CD4-positive, alpha-beta T cell (primary cell): ENCODE measurements at regions not wholly inside any gene's neighbourhood (a gene's known extent, or its start where the extent isn't known, plus 50 kb on each side); places are given as distances from the start of the nearest gene placed in this dataset.

Experiments
- ATAC-seq: fragments of 200-7000 bp; cut with Tn5 transposase; one replicate; pipeline ENCODE4 v1.10.0; 2022; ENCODE audit warnings: mild to moderate bottlenecking; ENCODE audit not compliant: poor library complexity
- CTCF ChIA-PET: fragments of 350-600 bp; sonication (Branson Sonifier 250); formaldehyde crosslinking; loops from one replicate; lab custom pipeline; 2021; ENCODE audit warnings: antibody characterized with exemption, inconsistent platforms; lab: Charles Lee
- POLR2A ChIA-PET: fragments of 350-600 bp; sonication (Branson Sonifier 250); formaldehyde crosslinking; loops from one replicate; lab custom pipeline; 2021; ENCODE audit warnings: antibody characterized with exemption, inconsistent platforms; lab: Charles Lee
- DNase-seq, 14 experiments: peaks; one replicate each; pipeline ENCODE4 v3.0.0-alpha.2; 2013 to 2020; ENCODE audit warnings: mixed read lengths in 2 of 14
- H3K27ac ChIP-seq, 2 donors: one replicate each; pipeline versions ENCODE4 v1.5.1 to v1.7.0; 2013; ENCODE audit warnings: low read length in 2 of 2, low read depth in 1 of 2, mild to moderate bottlenecking in 1 of 2
- H3K27me3 ChIP-seq, 2 experiments: 1 replicate in 1 of 2; 2 replicates in 1 of 2; pipeline versions ENCODE4 v1.6.1 to v1.7.0; 2013; ENCODE audit warnings: low read length in 2 of 2, control low read depth in 1 of 2, mild to moderate bottlenecking in 1 of 2, moderate library complexity in 1 of 2; ENCODE audit not compliant: insufficient read depth in 2 of 2, control insufficient read depth in 1 of 2
- H3K36me3 ChIP-seq: one replicate; pipeline ENCODE4 v1.6.1; 2013; ENCODE audit warnings: low read length, control low read depth; ENCODE audit not compliant: insufficient read depth
- H3K4me1 ChIP-seq: one replicate; pipeline ENCODE4 v1.6.1; 2013; ENCODE audit warnings: low read length, control low read depth; ENCODE audit not compliant: insufficient read depth
- H3K4me3 ChIP-seq: one replicate; pipeline ENCODE4 v1.5.1; 2013; ENCODE audit warnings: mild to moderate bottlenecking, low read length, moderate library complexity
- H3K9me3 ChIP-seq, 2 experiments: 1 replicate in 1 of 2; 2 replicates in 1 of 2; pipeline versions ENCODE4 v1.6.1 to v1.7.0; 2013; ENCODE audit warnings: low read length in 2 of 2, mild to moderate bottlenecking in 2 of 2, control low read depth in 1 of 2, moderate library complexity in 1 of 2; ENCODE audit not compliant: control insufficient read depth in 1 of 2, insufficient read depth in 1 of 2
- H3K27ac Mint-ChIP-seq: one replicate; pipeline ENCODE4 v1.8.0; 2020; ENCODE audit warnings: mixed read lengths
- H3K27me3 Mint-ChIP-seq: one replicate; pipeline ENCODE4 v1.8.0; 2021; ENCODE audit warnings: mixed read lengths
- H3K36me3 Mint-ChIP-seq: one replicate; pipeline ENCODE4 v1.8.0; 2021; ENCODE audit warnings: low read depth, mixed read lengths
- H3K4me1 Mint-ChIP-seq: one replicate; pipeline ENCODE4 v1.8.0; 2021; ENCODE audit warnings: low read depth, mixed read lengths
- H3K4me3 Mint-ChIP-seq: one replicate; pipeline ENCODE4 v1.8.0; 2020; ENCODE audit warnings: mild to moderate bottlenecking, mixed read lengths
- H3K9me3 Mint-ChIP-seq: one replicate; pipeline ENCODE4 v1.8.0; 2020; ENCODE audit warnings: mixed read lengths
- CTCF ChIP-seq: fragments of 200-600 bp; IDR thresholded peaks from one replicate; pipeline ENCODE4 v1.8.0; 2022; ENCODE audit warnings: antibody characterized with exemption, mild to moderate bottlenecking
- intact Hi-C, 2 experiments: fragments of 100-400 bp; cut with DNase I in 1 of 2; cut with micrococcal nuclease in 1 of 2; formaldehyde crosslinking; loops; one replicate each; pipeline versions ENCODE4 v1.15.1 to v1.9.0; 2023 to 2025; cut with DNase I, micrococcal nuclease

- H3K36me3 ChIP-seq = no peaks in the 10 kb centered on the region
- intact Hi-C loops = no loop called here
- no peaks in the 10 kb centered on the region for H3K27me3 Mint-ChIP-seq
- no peaks in the 10 kb centered on the region for H3K36me3 Mint-ChIP-seq
- H3K27me3 ChIP-seq = no peaks in the 10 kb centered on the region
- ATAC-seq = no peak
- no peak overlapping the region for H3K27ac ChIP-seq
- no peaks in the 10 kb centered on the region for H3K9me3 ChIP-seq
- no peaks in the 10 kb centered on the region for H3K4me1 Mint-ChIP-seq
- DNase-seq = no peak
- TF ChIP-seq CTCF = no peak
- H3K4me3 Mint-ChIP-seq = no peak overlapping the region
- H3K27ac Mint-ChIP-seq = no peak overlapping the region
- H3K4me3 ChIP-seq = no peak overlapping the region
- no peaks in the 10 kb centered on the region for H3K4me1 ChIP-seq
- CTCF ChIA-PET = no interaction called here
- POLR2A ChIA-PET = no interaction called here
- peaks cover 4% of the 10 kb centered on the region for H3K9me3 Mint-ChIP-seq
Measured at GRCh38 chr6:48904809-48905208, 558.2 kb downstream of the MMUT start.

GRCh38 chr6:48894469-48894868 is 568.6 kb downstream of the MMUT start:
- no peak for ATAC-seq
- H3K9me3 Mint-ChIP-seq = peaks cover 4% of the 10 kb centered on the region
- intact Hi-C loops = no loop called here
- CTCF ChIA-PET = no interaction called here
- no peaks in the 10 kb centered on the region for H3K4me1 Mint-ChIP-seq
- H3K4me3 Mint-ChIP-seq = no peak overlapping the region
- no peak for TF ChIP-seq CTCF
- POLR2A ChIA-PET = no interaction called here
- Histone ChIP-seq H3K36me3 (no peaks in the 10 kb centered on the region), H3K27ac (no peak overlapping the region), H3K27me3 (no peaks in the 10 kb centered on the region), H3K4me1 (no peaks in the 10 kb centered on the region), H3K4me3 (no peak overlapping the region), H3K9me3 (no peaks in the 10 kb centered on the region)
- H3K27me3 Mint-ChIP-seq = no peaks in the 10 kb centered on the region
- no peak for DNase-seq
- no peak overlapping the region for H3K27ac Mint-ChIP-seq
- no peaks in the 10 kb centered on the region for H3K36me3 Mint-ChIP-seq

- H3K9me3 ChIP-seq = no peaks in the 10 kb centered on the region
- no peak overlapping the region for H3K27ac Mint-ChIP-seq
- H3K4me3 Mint-ChIP-seq = no peak overlapping the region
- ChIA-PET CTCF (no interaction called here), POLR2A (interaction anchor here (0.6 kb wide), 1 partner anchor 17 kb away, joined by 3 read pairs; no protein-coding TSS in a partner anchor)
- no peak overlapping the region for H3K27ac ChIP-seq
- intact Hi-C loops = no loop called here
- no peaks in the 10 kb centered on the region for H3K36me3 Mint-ChIP-seq
- H3K4me1 ChIP-seq = no peaks in the 10 kb centered on the region
- no peaks in the 10 kb centered on the region for H3K36me3 ChIP-seq
- H3K27me3 Mint-ChIP-seq = no peaks in the 10 kb centered on the region
- peaks cover 5% of the 10 kb centered on the region for H3K9me3 Mint-ChIP-seq
- H3K4me3 ChIP-seq = no peak overlapping the region
- H3K4me1 Mint-ChIP-seq = no peaks in the 10 kb centered on the region
- DNase-seq (no peak), ATAC-seq (no peak)
- no peak for TF ChIP-seq CTCF
- no peaks in the 10 kb centered on the region for H3K27me3 ChIP-seq
Measured at GRCh38 chr6:48893048-48893447, 570.0 kb downstream of the MMUT start.
